UCSD-AML1 (cell line): ENCODE measurements at regions not wholly inside any gene's neighbourhood (a gene's known extent, or its start where the extent isn't known, plus 50 kb on each side); places are given as distances from the start of the nearest gene placed in this dataset.

Source experiments
- DNase-seq: peaks from one replicate; lab custom pipeline; 2025; ENCODE audit not compliant: unreplicated experiment; lab: John Stamatoyannopoulos, UW

- no peak for DNase-seq
Observed at GRCh38 chr1:177793900-177794299, 176.0 kb downstream of the SEC16B start.

GRCh38 chr1:177790566-177790965, 179.3 kb downstream of the SEC16B start:
- DNase-seq: no peak

- DNase-seq: no peak
Observed at GRCh38 chr1:177789956-177790355, 179.9 kb downstream of the SEC16B start.

GRCh38 chr1:177786176-177786745, 183.6 kb downstream of the SEC16B start:
- DNase-seq: no peak

- DNase-seq: no peak
Observed at GRCh38 chr1:177784936-177785335, 184.9 kb downstream of the SEC16B start.

GRCh38 chr1:177784409-177784808, 185.4 kb downstream of the SEC16B start:
- no peak for DNase-seq

GRCh38 chr1:177783051-177783450, 186.8 kb downstream of the SEC16B start:
- DNase-seq: no peak

GRCh38 chr1:177780096-177780700, 189.7 kb downstream of the SEC16B start:
- DNase-seq: no peak

- no peak for DNase-seq
Observed at GRCh38 chr1:177779166-177779965, 190.5 kb downstream of the SEC16B start.

GRCh38 chr1:177775924-177776323, 193.9 kb downstream of the SEC16B start:
- no peak for DNase-seq

GRCh38 chr1:177772386-177772960, 197.4 kb downstream of the SEC16B start:
- no peak for DNase-seq

GRCh38 chr1:177771688-177772087, 198.2 kb downstream of the SEC16B start:
- no peak for DNase-seq

GRCh38 chr1:177770096-177770495, 199.8 kb downstream of the SEC16B start:
- no peak for DNase-seq

- DNase-seq: no peak
Observed at GRCh38 chr1:177755851-177756560, 213.9 kb downstream of the SEC16B start.

GRCh38 chr1:177754603-177755002, 215.3 kb downstream of the SEC16B start:
- DNase-seq: no peak

GRCh38 chr1:177753655-177754054, 216.2 kb downstream of the SEC16B start:
- DNase-seq: no peak

- no peak for DNase-seq
Observed at GRCh38 chr1:177748080-177748801, 221.6 kb downstream of the SEC16B start.

- no peak for DNase-seq
Observed at GRCh38 chr1:177746155-177746554, 223.7 kb downstream of the SEC16B start.

GRCh38 chr1:177744906-177745305, 225.0 kb downstream of the SEC16B start:
- no peak for DNase-seq

- no peak for DNase-seq
Observed at GRCh38 chr1:177741476-177741875, 228.4 kb downstream of the SEC16B start.

- no peak for DNase-seq
Observed at GRCh38 chr1:177739780-177740179, 230.1 kb downstream of the SEC16B start.
